Keratinocyte (primary cell): ENCODE measurements at regions not wholly inside any gene's neighbourhood (a gene's known extent, or its start where the extent isn't known, plus 50 kb on each side); places are given as distances from the start of the nearest gene placed in this dataset.
"Not testable (repeated sequence)": the region's sequence is repeated elsewhere in the genome, so short reads cannot be mapped to it uniquely, and the experiment has no call there.

ENCODE experiments used
- DNase-seq: peaks from one replicate; pipeline ENCODE4 v3.0.0-alpha.2; 2011; ENCODE audit warnings: low read depth, missing footprints, low spot score
- FAIRE-seq: peaks from 2 replicates; lab custom pipeline; 2011; peaks lifted over from hg19 to GRCh38; lab: Jason Lieb, UNC
- H2AFZ ChIP-seq: 2 replicates; pipeline ENCODE4 v1.6.0; 2012; ENCODE audit warnings: low read length, control low read depth, inconsistent platforms; ENCODE audit not compliant: control insufficient read depth
- H3K27ac ChIP-seq: 2 replicates; pipeline ENCODE4 v1.5.1; 2011; ENCODE audit warnings: low read length; ENCODE audit not compliant: control insufficient read depth, insufficient read depth
- H3K27me3 ChIP-seq: 3 replicates; pipeline ENCODE4 v1.6.0; 2011; ENCODE audit warnings: low read length; ENCODE audit not compliant: control insufficient read depth, insufficient read depth; ENCODE audit errors: extremely low read depth
- H3K36me3 ChIP-seq, 2 experiments: 2 replicates in 1 of 2; 3 replicates in 1 of 2; pipeline ENCODE4 v1.5.1; 2011; ENCODE audit warnings: low read length in 2 of 2, mild to moderate bottlenecking in 1 of 2; ENCODE audit not compliant: control insufficient read depth in 2 of 2, insufficient read depth in 2 of 2; ENCODE audit errors: extremely low read depth in 1 of 2
- H3K4me1 ChIP-seq: 3 replicates; pipeline ENCODE4 v1.5.1; 2011; ENCODE audit warnings: low read length; ENCODE audit not compliant: control insufficient read depth, insufficient read depth; ENCODE audit errors: extremely low read depth
- H3K4me2 ChIP-seq: 3 replicates; pipeline ENCODE4 v1.6.0; 2011; ENCODE audit warnings: low read depth, low read length; ENCODE audit not compliant: control insufficient read depth, insufficient read depth; ENCODE audit errors: extremely low read depth
- H3K4me3 ChIP-seq, 3 experiments: fragments of 200-600 bp in 1 of 3; sonication (generic) in 1 of 3; 2 replicates in 2 of 3; 3 replicates in 1 of 3; pipeline ENCODE4 v1.5.1; 2011 to 2016; ENCODE audit warnings: low read length in 3 of 3, mild to moderate bottlenecking in 3 of 3, control low read depth in 2 of 3, inconsistent platforms in 1 of 3, low read depth in 1 of 3, mixed read lengths in 1 of 3, mixed run types in 1 of 3, moderate library complexity in 1 of 3; ENCODE audit not compliant: control insufficient read depth in 2 of 3, insufficient read depth in 2 of 3; ENCODE audit errors: extremely low read depth in 1 of 3
- H3K79me2 ChIP-seq: 2 replicates; pipeline ENCODE4 v1.6.0; 2012; ENCODE audit warnings: low read length; ENCODE audit not compliant: control insufficient read depth, insufficient read depth
- H3K9ac ChIP-seq: 3 replicates; pipeline ENCODE4 v1.6.0; 2011; ENCODE audit warnings: low read length; ENCODE audit not compliant: control insufficient read depth, insufficient read depth; ENCODE audit errors: extremely low read depth
- H3K9me1 ChIP-seq: 3 replicates; pipeline ENCODE4 v1.6.0; 2011; ENCODE audit warnings: low read length; ENCODE audit not compliant: control insufficient read depth, insufficient read depth; ENCODE audit errors: extremely low read depth
- H3K9me3 ChIP-seq: 2 replicates; pipeline ENCODE4 v1.5.1; 2012; ENCODE audit warnings: low read depth, low read length; ENCODE audit not compliant: control insufficient read depth
- H4K20me1 ChIP-seq: 3 replicates; pipeline ENCODE4 v1.6.0; 2011; ENCODE audit warnings: low read length; ENCODE audit not compliant: control insufficient read depth, insufficient read depth; ENCODE audit errors: extremely low read depth
- CTCF ChIP-seq, 3 experiments: IDR thresholded peaks in 1 of 3; conservative IDR thresholded peaks in 1 of 3; optimal IDR thresholded peaks in 1 of 3; 2 replicates in 2 of 3; 3 replicates in 1 of 3; pipeline versions ENCODE3 to v1.5.1; 2011; ENCODE audit warnings: low read length in 3 of 3, mild to moderate bottlenecking in 3 of 3, moderate library complexity in 2 of 3, control low read depth in 1 of 3, inconsistent platforms in 1 of 3; ENCODE audit not compliant: insufficient read depth in 2 of 3; ENCODE audit errors: extremely low read depth in 1 of 3
- EZH2 ChIP-seq: IDR thresholded peaks from one replicate; pipeline ENCODE4 v1.6.1; 2012; ENCODE audit warnings: inconsistent platforms, mild to moderate bottlenecking, low read length, moderate library complexity
- dilution Hi-C: fragments of 300-500 bp; cut with MboI; formaldehyde crosslinking; loops from one replicate; pipeline ENCODE4 v1.7.0; 2020; ENCODE audit warnings: low sequenced_read_pairs; ENCODE audit not compliant: extremely low pct_ligation_motif_present

- H3K9me1 ChIP-seq: peaks cover 2% of the 10 kb centered on the region
- no peaks in the 10 kb centered on the region for H3K27me3 ChIP-seq
- H3K27ac ChIP-seq: peak overlapping the region; percentile 45
- TF ChIP-seq CTCF (optimal IDR thresholded peaks at IDR 0.05 in 1 of 3, IDR thresholded peaks at IDR 0.05 in 1 of 3, conservative IDR thresholded peaks at IDR 0.05 in 1 of 3; ENCODE audit: extremely low read depth in 1 of 3, insufficient read depth in 2 of 3, low read length in 3 of 3): no peak
- no peak for TF ChIP-seq EZH2
- dilution Hi-C loops: no loop called here
- DNase-seq (no peak), FAIRE-seq (peak; percentile 26)
- no peaks in the 10 kb centered on the region for H4K20me1 ChIP-seq
- H2AFZ ChIP-seq: no peak overlapping the region
- H3K9ac ChIP-seq: no peak overlapping the region
- no peaks in the 10 kb centered on the region for H3K36me3 ChIP-seq
- H3K4me2 ChIP-seq: peak overlapping the region; percentile 63
- peaks cover 33% of the 10 kb centered on the region for H3K4me1 ChIP-seq
- no peak overlapping the region for H3K4me3 ChIP-seq
- H3K79me2 ChIP-seq: no peaks in the 10 kb centered on the region
- H3K9me3 ChIP-seq: peaks cover 2% of the 10 kb centered on the region
Measured at GRCh38 chrX:7987160-7988012, 60.2 kb upstream of the PNPLA4 start.

GRCh38 chrX:7986738-7987137 lies 59.5 kb upstream of the PNPLA4 start:
- H3K4me2 ChIP-seq, H3K79me2 ChIP-seq, H3K36me3 ChIP-seq, H3K4me3 ChIP-seq, H3K9me3 ChIP-seq, H3K9ac ChIP-seq, H4K20me1 ChIP-seq, H2AFZ ChIP-seq, H3K27me3 ChIP-seq, dilution Hi-C loops, H3K9me1 ChIP-seq, DNase-seq, H3K27ac ChIP-seq: not testable (repeated sequence)
- FAIRE-seq: peak; percentile 59
- H3K4me1 ChIP-seq: peaks cover 33% of the 10 kb centered on the region
